Heart left ventricle (tissue), 13 donors: ENCODE measurements at regions not wholly inside any gene's neighbourhood (a gene's known extent, or its start where the extent isn't known, plus 50 kb on each side); places are given as distances from the start of the nearest gene placed in this dataset.

Source experiments
- CTCF ChIP-seq, 12 donors: fragments of 200-600 bp; sonication (generic) in 4 of 12; IDR thresholded peaks; one replicate each; pipeline versions ENCODE4 v1.5.0 to v1.8.0; 2018 to 2022; ENCODE audit warnings: antibody characterized with exemption in 12 of 12, mild to moderate bottlenecking in 5 of 12
- POLR2A ChIP-seq, 2 donors: fragments of 450-650 bp; IDR thresholded peaks; one replicate each; pipeline ENCODE4 v1.6.1; 2017; ENCODE audit warnings: antibody characterized with exemption in 2 of 2, mild to moderate bottlenecking in 2 of 2, moderate library complexity in 2 of 2
- donor health status: ischemic (EF 13 %, LVEDD 7.1; RV severe dilation, severe dysfunction).
- donor health status: DM: no; HTN: yes; CAD: no.
- donor health status: DM: no; HTN: no; CAD: no.
- donor health status: ischemic (EF 25% LVEDD 6.9; RV normal size, moderate dysfunction).
- donor health status: ischemic (EF 25% LVEDD 5.7; RV mildly dilated, moderate dysfunction).
- donor health status: ischemic (EF 35%, LVEDD 5.7; RV mildly dilated, moderate dysfunction).
- donor health status: nonischemic (EF 11% LVEDD 7.7; RV severe dilation, severe dysfunction).
- donor health status: DM: yes; HTN: yes; CAD: no.
- donor health status: PGD.
- donor health status: ischemic (EF 29% LVEDD 5.4; RV normal size, mild dysfunction).
- donor health status: nonischemic (EF 23%, LVEDD 6.1; RV moderate dilation, normal function).

- no peak for TF ChIP-seq CTCF (IDR thresholded peaks at IDR 0.05)
- TF ChIP-seq POLR2A (IDR thresholded peaks at IDR 0.05), result no peak
These were observed 334.1 kb upstream of the XYLT1 start for GRCh38 chr16:17804857-17805256.
